A549 (cell line): ENCODE measurements at regions not wholly inside any gene's neighbourhood (a gene's known extent, or its start where the extent isn't known, plus 50 kb on each side); places are given as distances from the start of the nearest gene placed in this dataset.

Experiments used
- ATAC-seq, 2 experiments: fragments of 200-7000 bp in 1 of 2; fragments of >200 bp in 1 of 2; cut with Nextera tagmentation in 1 of 2; cut with Tn5 transposase in 1 of 2; 3 replicates each; pipeline versions ENCODE4 v1.8.0 to v1.9.1; 2018 to 2020; ENCODE audit warnings: mild to moderate bottlenecking in 1 of 2, moderate library complexity in 1 of 2
- CTCF ChIA-PET: fragments of 300-600 bp; sonication (Branson Sonifier 250); formaldehyde crosslinking; extraction: SDS; loops from one replicate; lab custom pipeline; 2021; ENCODE audit warnings: antibody characterized with exemption, inconsistent platforms; lab: Yijun Ruan, JAX
- POLR2A ChIA-PET: fragments of 350-600 bp; formaldehyde crosslinking; extraction: SDS; loops from one replicate; lab custom pipeline; 2021; ENCODE audit warnings: antibody characterized with exemption, inconsistent platforms; lab: Yijun Ruan, JAX
- DNase-seq, 2 experiments: peaks; one replicate each; pipeline versions ENCODE4 v3.0.0 to v3.0.0-alpha.2; 2011 to 2016; ENCODE audit warnings: low read depth in 1 of 2, low spot score in 1 of 2
- FAIRE-seq: peaks from 2 replicates; lab custom pipeline; 2011; peaks lifted over from hg19 to GRCh38; lab: Jason Lieb, UNC
- H3K27ac ChIP-seq, 2 experiments: fragments of >200 bp; sonication (Bioruptor Twin); formaldehyde crosslinking; 3 replicates each; pipeline ENCODE4 v1.5.1; 2016 to 2017
- H3K4me1 ChIP-seq: fragments of >200 bp; sonication (Bioruptor Twin); formaldehyde crosslinking; 3 replicates; pipeline ENCODE4 v1.6.1; 2016
- H3K4me2 ChIP-seq: fragments of >200 bp; sonication (Bioruptor Twin); formaldehyde crosslinking; 3 replicates; pipeline ENCODE4 v1.6.1; 2016
- H3K4me3 ChIP-seq: fragments of >200 bp; sonication (Bioruptor Twin); formaldehyde crosslinking; 3 replicates; pipeline ENCODE4 v1.5.1; 2016
- H3K9me3 ChIP-seq: fragments of >200 bp; sonication (Bioruptor Twin); formaldehyde crosslinking; 3 replicates; pipeline ENCODE4 v1.6.1; 2016
- CBX2 ChIP-seq: fragments of 200-600 bp; sonication (generic); IDR thresholded peaks from 2 replicates; pipeline ENCODE4 v1.6.1; 2016; ENCODE audit warnings: low read depth, mild to moderate bottlenecking, borderline replicate concordance
- EHF ChIP-seq: fragments of 250-450 bp; sonication (Bioruptor Pico); IDR thresholded peaks from 2 replicates; pipeline ENCODE4 v1.5.0; 2020; ENCODE audit warnings: mild to moderate bottlenecking
- ESRRA ChIP-seq: fragments of 150-350 bp; IDR thresholded peaks from 2 replicates; pipeline ENCODE4 v1.6.1; 2014; ENCODE audit warnings: mild to moderate bottlenecking, low read length, borderline replicate concordance
- FOXS1 ChIP-seq: fragments of 250-450 bp; sonication (Bioruptor Pico); IDR thresholded peaks from 2 replicates; pipeline ENCODE4 v1.5.0; 2020; ENCODE audit warnings: mild to moderate bottlenecking, moderate library complexity
- GATA3 ChIP-seq: IDR thresholded peaks from 2 replicates; pipeline ENCODE4 v1.6.1; 2012; ENCODE audit warnings: borderline replicate concordance
- HEYL ChIP-seq: fragments of 250-450 bp; sonication (Bioruptor Pico); IDR thresholded peaks from 2 replicates; pipeline ENCODE4 v1.8.0; 2021; ENCODE audit warnings: mild to moderate bottlenecking, moderate library complexity
- HMGXB4 ChIP-seq: fragments of 250-450 bp; sonication (Bioruptor Pico); IDR thresholded peaks from 2 replicates; pipeline ENCODE4 v1.5.0; 2021; ENCODE audit warnings: mild to moderate bottlenecking, moderate library complexity, borderline replicate concordance
- MYC ChIP-seq: IDR thresholded peaks from 2 replicates; pipeline ENCODE4 v1.6.1; 2012; ENCODE audit warnings: mild to moderate bottlenecking, inconsistent platforms, low read length, improper control_type of control experiment, borderline replicate concordance
- NPAS2 ChIP-seq: fragments of 250-450 bp; sonication (Bioruptor Pico); IDR thresholded peaks from 2 replicates; pipeline ENCODE4 v1.8.0; 2022; ENCODE audit warnings: mild to moderate bottlenecking, moderate library complexity, borderline replicate concordance
- PHF8 ChIP-seq: fragments of 200-600 bp; sonication (generic); IDR thresholded peaks from 2 replicates; pipeline ENCODE4 v1.6.1; 2016; ENCODE audit warnings: low read depth, mild to moderate bottlenecking, antibody characterized with exemption, moderate library complexity, borderline replicate concordance
- POLR2A ChIP-seq: IDR thresholded peaks from 2 replicates; pipeline ENCODE4 v1.6.1; 2012; ENCODE audit warnings: mild to moderate bottlenecking, low read length
- POLR2AphosphoS2 ChIP-seq: conservative IDR thresholded peaks from 2 replicates; pipeline ENCODE4 v1.6.1; 2012; ENCODE audit warnings: low read length, improper control_type of control experiment, inconsistent platforms
- RFX5 ChIP-seq: fragments of 450-650 bp; IDR thresholded peaks from 2 replicates; pipeline ENCODE4 v1.7.1; 2014; ENCODE audit warnings: antibody characterized with exemption, mild to moderate bottlenecking, moderate library complexity
- TP53 ChIP-seq: fragments of 250-450 bp; sonication (Bioruptor Pico); IDR thresholded peaks from 2 replicates; pipeline ENCODE4 v1.5.0; 2021; ENCODE audit warnings: mild to moderate bottlenecking, moderate library complexity
- WGBS: methylation state at CpG from one replicate; pipeline ENCODE4 v1.1.6; 2017; ENCODE audit errors: missing lambda C conversion rate; 5-methylcytosine and 5-hydroxymethylcytosine counted together
- TF ChIP-seq, protein P1 (sequence below): IDR thresholded peaks from 2 replicates; pipeline ENCODE4 v1.6.1; 2012; ENCODE audit warnings: low read depth, borderline replicate concordance
- TF ChIP-seq, protein P2 (sequence below): IDR thresholded peaks from 2 replicates; pipeline ENCODE4 v1.6.1; 2012
- TF ChIP-seq, protein P3 (sequence below): fragments of >200 bp; sonication (Bioruptor Twin); formaldehyde crosslinking; IDR thresholded peaks from 2 replicates; pipeline ENCODE4 v1.6.1; 2016

GRCh38 chr18:5626130-5626880 lies 82.5 kb upstream of the EPB41L3 start:
- Histone ChIP-seq H3K4me2 (no peak overlapping the region), H3K27ac (no peak overlapping the region), H3K4me1 (peaks cover 4% of the 10 kb centered on the region; the same call in 1 of the 3 replicates), H3K4me3 (no peak overlapping the region), H3K9me3 (no peaks in the 10 kb centered on the region)
- ChIA-PET CTCF (no interaction called here), POLR2A (no interaction called here)
- no peak for ATAC-seq
- TF ChIP-seq, protein P1, sequence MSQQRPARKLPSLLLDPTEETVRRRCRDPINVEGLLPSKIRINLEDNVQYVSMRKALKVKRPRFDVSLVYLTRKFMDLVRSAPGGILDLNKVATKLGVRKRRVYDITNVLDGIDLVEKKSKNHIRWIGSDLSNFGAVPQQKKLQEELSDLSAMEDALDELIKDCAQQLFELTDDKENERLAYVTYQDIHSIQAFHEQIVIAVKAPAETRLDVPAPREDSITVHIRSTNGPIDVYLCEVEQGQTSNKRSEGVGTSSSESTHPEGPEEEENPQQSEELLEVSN: no peak
- TF ChIP-seq EHF (CRISPR knock-in tag) (no peak), PHF8 (no peak), NPAS2 (no peak)
- TF ChIP-seq, protein P2, sequence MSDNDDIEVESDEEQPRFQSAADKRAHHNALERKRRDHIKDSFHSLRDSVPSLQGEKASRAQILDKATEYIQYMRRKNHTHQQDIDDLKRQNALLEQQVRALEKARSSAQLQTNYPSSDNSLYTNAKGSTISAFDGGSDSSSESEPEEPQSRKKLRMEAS: no peak
- WGBS: 28% methylated on average over 2 of the region's 2 CpGs
- no peak for FAIRE-seq
- no peak for DNase-seq

DNA sequence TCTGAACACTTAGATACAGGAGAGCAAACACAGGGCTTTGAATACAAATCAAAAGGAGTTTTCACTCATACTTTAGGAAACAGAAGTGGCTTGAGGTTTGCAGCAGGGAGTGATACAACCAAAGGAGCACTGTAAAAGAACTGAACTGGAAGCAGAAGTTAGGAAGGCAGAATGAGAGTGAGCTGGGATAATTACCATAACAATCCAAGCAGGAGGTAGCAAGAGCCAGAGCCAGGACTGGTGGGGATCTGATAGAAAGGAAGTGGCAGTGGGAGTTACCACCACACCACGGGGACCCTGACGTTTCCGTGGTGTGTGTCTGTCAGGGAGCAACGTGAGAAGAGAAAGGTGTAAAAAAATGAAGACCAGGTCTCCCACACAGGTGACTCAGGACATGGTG lies 81.3 kb upstream of the EPB41L3 start:
- no peak for ATAC-seq
- no peak for DNase-seq

GRCh38 chr18:5622905-5623304 lies 79.1 kb upstream of the EPB41L3 start:
- no peak overlapping the region for H3K4me2 ChIP-seq

More for the DNA sequence above, 81.3 kb upstream of the EPB41L3 start:
- Histone ChIP-seq H3K9me3 (no peaks in the 10 kb centered on the region), H3K4me2 (no peak overlapping the region), H3K27ac (no peak overlapping the region), H3K4me3 (no peak overlapping the region), H3K4me1 (peaks cover 2% of the 10 kb centered on the region; the same call in 1 of the 3 replicates)
- WGBS: 0% methylated on average over 4 of the region's 4 CpGs
- ChIA-PET POLR2A (no interaction called here), CTCF (no interaction called here)
- FAIRE-seq: no peak
- TF ChIP-seq NPAS2 (no peak), POLR2AphosphoS2 (no peak), EHF (CRISPR knock-in tag) (no peak), HMGXB4 (CRISPR knock-in tag) (no peak), TP53 (CRISPR knock-in tag) (no peak), POLR2A (no peak), RFX5 (no peak), FOXS1 (CRISPR knock-in tag) (no peak)
- TF ChIP-seq, protein P3, sequence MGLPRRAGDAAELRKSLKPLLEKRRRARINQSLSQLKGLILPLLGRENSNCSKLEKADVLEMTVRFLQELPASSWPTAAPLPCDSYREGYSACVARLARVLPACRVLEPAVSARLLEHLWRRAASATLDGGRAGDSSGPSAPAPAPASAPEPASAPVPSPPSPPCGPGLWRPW: no peak

More at GRCh38 chr18:5622905-5623304, 79.1 kb upstream of the EPB41L3 start:
- CTCF ChIA-PET: no interaction called here
- ATAC-seq: no peak
- H3K27ac ChIP-seq: no peak overlapping the region
- no peak for FAIRE-seq
- H3K4me3 ChIP-seq: no peak overlapping the region
- DNase-seq: no peak
- TF ChIP-seq HMGXB4 (CRISPR knock-in tag) (no peak), GATA3 (no peak), MYC (no peak), CBX2 (no peak), HEYL (CRISPR knock-in tag) (no peak), ESRRA (no peak), PHF8 (no peak)
- TF ChIP-seq, all 56 proteins: peak for 0
- no peaks in the 10 kb centered on the region for H3K4me1 ChIP-seq
- WGBS: 18% methylated on average over 4 of the region's 4 CpGs
- POLR2A ChIA-PET: no interaction called here
- no peaks in the 10 kb centered on the region for H3K9me3 ChIP-seq
